Neural progenitor cell (in vitro differentiated cells): ENCODE measurements at regions not wholly inside any gene's neighbourhood (a gene's known extent, or its start where the extent isn't known, plus 50 kb on each side); places are given as distances from the start of the nearest gene placed in this dataset.

Source experiments
- CTCF ChIP-seq: fragments of 200-600 bp; sonication (generic); IDR thresholded peaks from 2 replicates; pipeline ENCODE4 v1.5.1; 2017; ENCODE audit warnings: antibody characterized with exemption, mild to moderate bottlenecking
- EZH2 ChIP-seq: fragments of 200-600 bp; sonication (generic); IDR thresholded peaks from 2 replicates; pipeline ENCODE4 v1.6.1; 2017; ENCODE audit warnings: antibody characterized with exemption, mild to moderate bottlenecking, moderate library complexity
- EZH2phosphoT487 ChIP-seq: fragments of 200-600 bp; sonication (generic); IDR thresholded peaks from 2 replicates; pipeline ENCODE4 v1.6.1; 2017; ENCODE audit warnings: antibody characterized with exemption

GRCh38 chr2:167761465-167762136, 485.8 kb downstream of the STK39 start:
- TF ChIP-seq CTCF (no peak), EZH2phosphoT487 (no peak), EZH2 (no peak)
